Liver (tissue), 8 donors: ENCODE measurements at regions not wholly inside any gene's neighbourhood (a gene's known extent, or its start where the extent isn't known, plus 50 kb on each side); places are given as distances from the start of the nearest gene placed in this dataset.

Experiments
- DNase-seq: peaks from one replicate; pipeline ENCODE4 v3.0.0-alpha.2; 2017; ENCODE audit warnings: low spot score
- H3K27ac ChIP-seq, 2 donors: one replicate each; pipeline ENCODE4 v1.7.0; 2013; ENCODE audit warnings: inconsistent platforms in 2 of 2, low read length in 2 of 2, control low read depth in 1 of 2, low read depth in 1 of 2, mild to moderate bottlenecking in 1 of 2
- H3K27me3 ChIP-seq, 4 donors: one replicate each; pipeline versions ENCODE4 v1.6.1 to v1.7.0; 2013; ENCODE audit warnings: low read length in 3 of 4, inconsistent platforms in 1 of 4, mild to moderate bottlenecking in 1 of 4, moderate library complexity in 1 of 4; ENCODE audit not compliant: control insufficient read depth in 4 of 4, insufficient read depth in 4 of 4
- H3K36me3 ChIP-seq, 4 donors: one replicate each; pipeline versions ENCODE4 v1.6.1 to v1.7.0; 2013; ENCODE audit warnings: low read length in 3 of 4, mild to moderate bottlenecking in 3 of 4, low read depth in 1 of 4, moderate library complexity in 1 of 4; ENCODE audit not compliant: control insufficient read depth in 4 of 4, insufficient read depth in 3 of 4
- H3K4me1 ChIP-seq, 4 donors: one replicate each; pipeline versions ENCODE4 v1.6.1 to v1.7.0; 2013; ENCODE audit warnings: low read length in 3 of 4, mild to moderate bottlenecking in 3 of 4, moderate library complexity in 1 of 4; ENCODE audit not compliant: control insufficient read depth in 4 of 4, insufficient read depth in 4 of 4
- H3K4me3 ChIP-seq, 3 donors: one replicate each; pipeline versions ENCODE4 v1.6.1 to v1.7.0; 2013; ENCODE audit warnings: low read length in 3 of 3, control low read depth in 1 of 3, low read depth in 1 of 3, mild to moderate bottlenecking in 1 of 3
- H3K9ac ChIP-seq, 2 donors: one replicate each; pipeline ENCODE4 v1.7.0; 2013; ENCODE audit warnings: low read length in 2 of 2, mild to moderate bottlenecking in 2 of 2, moderate library complexity in 2 of 2, control low read depth in 1 of 2, low read depth in 1 of 2
- H3K9me3 ChIP-seq, 4 donors: one replicate each; pipeline versions ENCODE4 v1.6.1 to v1.7.0; 2013; ENCODE audit warnings: low read length in 3 of 4; ENCODE audit not compliant: control insufficient read depth in 4 of 4
- EGR1 ChIP-seq, 2 donors: IDR thresholded peaks; 2 replicates each; pipeline ENCODE4 v1.6.1; 2016 to 2018; ENCODE audit warnings: antibody characterized with exemption in 2 of 2, low read depth in 2 of 2
- FOXA1 ChIP-seq: IDR thresholded peaks from 2 replicates; pipeline ENCODE4 v1.6.1; 2016; ENCODE audit warnings: antibody characterized with exemption
- FOXA2 ChIP-seq: IDR thresholded peaks from 2 replicates; pipeline ENCODE4 v1.6.1; 2016; ENCODE audit warnings: antibody characterized with exemption
- GABPA ChIP-seq, 2 donors: IDR thresholded peaks in 1 of 2; conservative IDR thresholded peaks in 1 of 2; 2 replicates each; pipeline ENCODE4 v1.6.1; 2016; ENCODE audit warnings: antibody characterized with exemption in 2 of 2, mild to moderate bottlenecking in 1 of 2, moderate library complexity in 1 of 2
- HNF4A ChIP-seq, 2 donors: conservative IDR thresholded peaks; 2 replicates each; pipeline ENCODE4 v1.6.1; 2016; ENCODE audit warnings: antibody characterized with exemption in 2 of 2, mild to moderate bottlenecking in 2 of 2
- HNF4G ChIP-seq: IDR thresholded peaks from 2 replicates; pipeline ENCODE4 v1.6.1; 2016; ENCODE audit warnings: antibody characterized with exemption
- JUND ChIP-seq, 2 donors: IDR thresholded peaks; 2 replicates each; pipeline ENCODE4 v1.6.1; 2016; ENCODE audit warnings: antibody characterized with exemption in 2 of 2
- NR2F2 ChIP-seq: IDR thresholded peaks from 2 replicates; pipeline ENCODE4 v1.6.1; 2016; ENCODE audit warnings: antibody characterized with exemption
- RAD21 ChIP-seq, 2 donors: IDR thresholded peaks; 2 replicates each; pipeline ENCODE4 v1.6.1; 2016; ENCODE audit warnings: antibody characterized with exemption in 2 of 2, mild to moderate bottlenecking in 2 of 2
- RXRA ChIP-seq, 2 donors: IDR thresholded peaks; 2 replicates each; pipeline ENCODE4 v1.6.1; 2017 to 2018; ENCODE audit warnings: antibody characterized with exemption in 2 of 2, mild to moderate bottlenecking in 1 of 2
- SP1 ChIP-seq: IDR thresholded peaks from 2 replicates; pipeline ENCODE4 v1.6.1; 2018; ENCODE audit warnings: antibody characterized with exemption, mild to moderate bottlenecking
- TAF1 ChIP-seq: conservative IDR thresholded peaks from 2 replicates; pipeline ENCODE4 v1.6.1; 2016; ENCODE audit warnings: antibody characterized with exemption, mild to moderate bottlenecking
- YY1 ChIP-seq: IDR thresholded peaks from 2 replicates; pipeline ENCODE4 v1.6.1; 2016; ENCODE audit warnings: antibody characterized with exemption, mild to moderate bottlenecking
- WGBS: extraction: QIAGEN DNeasy Blood & Tissue Kit; methylation state at CpG from one replicate; pipeline ENCODE4 v1.1.7; 2013; 5-methylcytosine and 5-hydroxymethylcytosine counted together
- TF ChIP-seq, protein P1 (sequence below): IDR thresholded peaks from 2 replicates; pipeline ENCODE4 v1.6.1; 2016; ENCODE audit warnings: antibody characterized with exemption
- TF ChIP-seq, protein P2 (sequence below): IDR thresholded peaks from 2 replicates; pipeline ENCODE4 v1.6.1; 2016; ENCODE audit warnings: antibody characterized with exemption, mild to moderate bottlenecking
- TF ChIP-seq, protein P3 (sequence below): IDR thresholded peaks from 2 replicates; pipeline ENCODE4 v1.6.1; 2016; ENCODE audit warnings: antibody characterized with exemption
- TF ChIP-seq, protein P4 (sequence below): fragments of 150-350 bp; IDR thresholded peaks from 2 replicates; pipeline ENCODE4 v1.5.1; 2017; ENCODE audit warnings: improper control_type of control experiment, low read depth, low read length; ENCODE audit not compliant: missing input control
- TF ChIP-seq, protein P5 (sequence below): IDR thresholded peaks from 2 replicates; pipeline ENCODE4 v1.6.1; 2016; ENCODE audit warnings: antibody characterized with exemption
- donor health status: healthy.
- donor health status: healthy.
- donor health status: healthy.
- donor health status: healthy.
- donor health status: healthy.

DNA sequence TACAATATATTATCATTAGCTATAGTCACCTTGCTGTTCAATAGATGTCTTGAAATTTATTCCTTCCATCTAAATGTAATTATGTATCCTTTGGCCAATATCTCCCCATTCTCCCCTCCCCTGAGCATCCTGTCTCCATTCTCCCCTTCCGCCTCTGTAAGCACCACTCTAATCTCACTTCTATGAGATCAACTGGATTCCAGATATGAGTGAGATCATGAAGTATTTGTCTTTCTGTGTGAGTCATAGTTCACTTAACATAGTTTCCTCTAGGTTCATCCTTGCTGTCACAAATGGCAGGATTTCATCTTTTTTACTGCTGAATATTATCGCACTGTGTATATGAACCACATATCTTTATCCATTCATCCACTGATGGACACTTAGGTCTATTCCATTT is 148.8 kb upstream of the NDN start:
- no peaks in the 10 kb centered on the region for H3K36me3 ChIP-seq
- TF ChIP-seq HNF4G (no peak), RXRA (IDR thresholded peaks at IDR 0.05) (no peak), EGR1 (IDR thresholded peaks at IDR 0.05; ENCODE audit: low read depth in 2 of 2) (no peak), SP1 (no peak), TAF1 (no peak), NR2F2 (no peak), GABPA (IDR thresholded peaks at IDR 0.05 in 1 of 2, conservative IDR thresholded peaks at IDR 0.05 in 1 of 2) (no peak), YY1 (no peak), FOXA1 (no peak), JUND (IDR thresholded peaks at IDR 0.05) (no peak), HNF4A (conservative IDR thresholded peaks at IDR 0.05) (no peak), FOXA2 (no peak), RAD21 (IDR thresholded peaks at IDR 0.05) (no peak)
- TF ChIP-seq, protein P1, sequence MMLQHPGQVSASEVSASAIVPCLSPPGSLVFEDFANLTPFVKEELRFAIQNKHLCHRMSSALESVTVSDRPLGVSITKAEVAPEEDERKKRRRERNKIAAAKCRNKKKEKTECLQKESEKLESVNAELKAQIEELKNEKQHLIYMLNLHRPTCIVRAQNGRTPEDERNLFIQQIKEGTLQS: no peak
- TF ChIP-seq, protein P2, sequence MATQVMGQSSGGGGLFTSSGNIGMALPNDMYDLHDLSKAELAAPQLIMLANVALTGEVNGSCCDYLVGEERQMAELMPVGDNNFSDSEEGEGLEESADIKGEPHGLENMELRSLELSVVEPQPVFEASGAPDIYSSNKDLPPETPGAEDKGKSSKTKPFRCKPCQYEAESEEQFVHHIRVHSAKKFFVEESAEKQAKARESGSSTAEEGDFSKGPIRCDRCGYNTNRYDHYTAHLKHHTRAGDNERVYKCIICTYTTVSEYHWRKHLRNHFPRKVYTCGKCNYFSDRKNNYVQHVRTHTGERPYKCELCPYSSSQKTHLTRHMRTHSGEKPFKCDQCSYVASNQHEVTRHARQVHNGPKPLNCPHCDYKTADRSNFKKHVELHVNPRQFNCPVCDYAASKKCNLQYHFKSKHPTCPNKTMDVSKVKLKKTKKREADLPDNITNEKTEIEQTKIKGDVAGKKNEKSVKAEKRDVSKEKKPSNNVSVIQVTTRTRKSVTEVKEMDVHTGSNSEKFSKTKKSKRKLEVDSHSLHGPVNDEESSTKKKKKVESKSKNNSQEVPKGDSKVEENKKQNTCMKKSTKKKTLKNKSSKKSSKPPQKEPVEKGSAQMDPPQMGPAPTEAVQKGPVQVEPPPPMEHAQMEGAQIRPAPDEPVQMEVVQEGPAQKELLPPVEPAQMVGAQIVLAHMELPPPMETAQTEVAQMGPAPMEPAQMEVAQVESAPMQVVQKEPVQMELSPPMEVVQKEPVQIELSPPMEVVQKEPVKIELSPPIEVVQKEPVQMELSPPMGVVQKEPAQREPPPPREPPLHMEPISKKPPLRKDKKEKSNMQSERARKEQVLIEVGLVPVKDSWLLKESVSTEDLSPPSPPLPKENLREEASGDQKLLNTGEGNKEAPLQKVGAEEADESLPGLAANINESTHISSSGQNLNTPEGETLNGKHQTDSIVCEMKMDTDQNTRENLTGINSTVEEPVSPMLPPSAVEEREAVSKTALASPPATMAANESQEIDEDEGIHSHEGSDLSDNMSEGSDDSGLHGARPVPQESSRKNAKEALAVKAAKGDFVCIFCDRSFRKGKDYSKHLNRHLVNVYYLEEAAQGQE: no peak
- TF ChIP-seq, protein P3, sequence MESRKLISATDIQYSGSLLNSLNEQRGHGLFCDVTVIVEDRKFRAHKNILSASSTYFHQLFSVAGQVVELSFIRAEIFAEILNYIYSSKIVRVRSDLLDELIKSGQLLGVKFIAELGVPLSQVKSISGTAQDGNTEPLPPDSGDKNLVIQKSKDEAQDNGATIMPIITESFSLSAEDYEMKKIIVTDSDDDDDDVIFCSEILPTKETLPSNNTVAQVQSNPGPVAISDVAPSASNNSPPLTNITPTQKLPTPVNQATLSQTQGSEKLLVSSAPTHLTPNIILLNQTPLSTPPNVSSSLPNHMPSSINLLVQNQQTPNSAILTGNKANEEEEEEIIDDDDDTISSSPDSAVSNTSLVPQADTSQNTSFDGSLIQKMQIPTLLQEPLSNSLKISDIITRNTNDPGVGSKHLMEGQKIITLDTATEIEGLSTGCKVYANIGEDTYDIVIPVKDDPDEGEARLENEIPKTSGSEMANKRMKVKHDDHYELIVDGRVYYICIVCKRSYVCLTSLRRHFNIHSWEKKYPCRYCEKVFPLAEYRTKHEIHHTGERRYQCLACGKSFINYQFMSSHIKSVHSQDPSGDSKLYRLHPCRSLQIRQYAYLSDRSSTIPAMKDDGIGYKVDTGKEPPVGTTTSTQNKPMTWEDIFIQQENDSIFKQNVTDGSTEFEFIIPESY: no peak
- TF ChIP-seq, protein P4, sequence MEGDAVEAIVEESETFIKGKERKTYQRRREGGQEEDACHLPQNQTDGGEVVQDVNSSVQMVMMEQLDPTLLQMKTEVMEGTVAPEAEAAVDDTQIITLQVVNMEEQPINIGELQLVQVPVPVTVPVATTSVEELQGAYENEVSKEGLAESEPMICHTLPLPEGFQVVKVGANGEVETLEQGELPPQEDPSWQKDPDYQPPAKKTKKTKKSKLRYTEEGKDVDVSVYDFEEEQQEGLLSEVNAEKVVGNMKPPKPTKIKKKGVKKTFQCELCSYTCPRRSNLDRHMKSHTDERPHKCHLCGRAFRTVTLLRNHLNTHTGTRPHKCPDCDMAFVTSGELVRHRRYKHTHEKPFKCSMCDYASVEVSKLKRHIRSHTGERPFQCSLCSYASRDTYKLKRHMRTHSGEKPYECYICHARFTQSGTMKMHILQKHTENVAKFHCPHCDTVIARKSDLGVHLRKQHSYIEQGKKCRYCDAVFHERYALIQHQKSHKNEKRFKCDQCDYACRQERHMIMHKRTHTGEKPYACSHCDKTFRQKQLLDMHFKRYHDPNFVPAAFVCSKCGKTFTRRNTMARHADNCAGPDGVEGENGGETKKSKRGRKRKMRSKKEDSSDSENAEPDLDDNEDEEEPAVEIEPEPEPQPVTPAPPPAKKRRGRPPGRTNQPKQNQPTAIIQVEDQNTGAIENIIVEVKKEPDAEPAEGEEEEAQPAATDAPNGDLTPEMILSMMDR: no peak
- TF ChIP-seq, protein P5, sequence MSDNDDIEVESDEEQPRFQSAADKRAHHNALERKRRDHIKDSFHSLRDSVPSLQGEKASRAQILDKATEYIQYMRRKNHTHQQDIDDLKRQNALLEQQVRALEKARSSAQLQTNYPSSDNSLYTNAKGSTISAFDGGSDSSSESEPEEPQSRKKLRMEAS: no peak
- H3K4me3 ChIP-seq: no peak overlapping the region
- 81% methylated on average over 2 of the region's 2 CpGs for WGBS
- H3K27me3 ChIP-seq: no peaks in the 10 kb centered on the region
- no peak overlapping the region for H3K9ac ChIP-seq
- no peaks in the 10 kb centered on the region for H3K9me3 ChIP-seq
- H3K4me1 ChIP-seq: no peaks in the 10 kb centered on the region
- no peak for DNase-seq
- H3K27ac ChIP-seq: no peak overlapping the region
